ENCODE measurements at regions not wholly inside any gene's neighbourhood (a gene's known extent, or its start where the extent isn't known, plus 50 kb on each side); places are given as distances from the start of the nearest gene placed in this dataset.

DNA sequence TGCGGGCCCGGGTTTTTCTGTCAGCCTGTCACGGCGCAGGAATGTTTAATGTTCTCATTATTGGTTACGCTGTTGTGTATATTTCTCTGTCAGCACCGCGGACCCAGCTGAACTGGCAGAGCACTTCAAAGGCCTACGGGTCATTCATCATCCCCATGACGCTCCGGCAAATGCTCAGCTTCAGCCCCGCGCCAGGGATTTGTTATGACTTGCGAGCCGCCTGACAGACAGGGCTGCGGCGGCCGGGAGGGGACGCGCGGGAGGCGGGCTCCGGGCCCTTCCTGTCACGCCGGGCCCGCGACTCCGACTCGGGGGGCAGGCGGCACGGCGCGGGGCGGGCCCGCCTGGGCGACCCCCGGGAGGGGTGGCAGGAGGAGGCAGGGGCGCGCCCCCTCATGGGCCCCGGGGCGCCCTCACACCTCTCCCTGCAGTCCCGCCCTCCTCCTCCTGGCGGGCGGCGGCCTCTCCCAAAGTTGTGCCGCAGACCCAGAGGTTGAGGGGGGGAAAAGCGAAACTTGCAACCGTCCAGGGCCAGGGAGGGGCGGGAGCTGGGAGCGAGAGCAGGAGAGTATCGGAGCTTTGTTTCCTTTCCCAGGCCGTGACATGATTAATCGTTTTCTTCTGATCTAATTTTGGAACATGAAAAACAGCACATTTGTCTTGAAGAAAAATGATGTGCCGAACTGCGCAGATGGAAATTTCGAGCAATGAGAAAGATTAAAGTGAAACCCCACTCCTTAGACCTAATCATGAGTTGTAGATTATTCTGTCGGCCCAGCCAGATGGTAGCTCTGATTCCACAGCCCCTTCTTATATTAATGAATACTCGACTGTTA is 59.3 kb upstream of the COMTD1 start:
- TF ChIP-seq, protein P1, sequence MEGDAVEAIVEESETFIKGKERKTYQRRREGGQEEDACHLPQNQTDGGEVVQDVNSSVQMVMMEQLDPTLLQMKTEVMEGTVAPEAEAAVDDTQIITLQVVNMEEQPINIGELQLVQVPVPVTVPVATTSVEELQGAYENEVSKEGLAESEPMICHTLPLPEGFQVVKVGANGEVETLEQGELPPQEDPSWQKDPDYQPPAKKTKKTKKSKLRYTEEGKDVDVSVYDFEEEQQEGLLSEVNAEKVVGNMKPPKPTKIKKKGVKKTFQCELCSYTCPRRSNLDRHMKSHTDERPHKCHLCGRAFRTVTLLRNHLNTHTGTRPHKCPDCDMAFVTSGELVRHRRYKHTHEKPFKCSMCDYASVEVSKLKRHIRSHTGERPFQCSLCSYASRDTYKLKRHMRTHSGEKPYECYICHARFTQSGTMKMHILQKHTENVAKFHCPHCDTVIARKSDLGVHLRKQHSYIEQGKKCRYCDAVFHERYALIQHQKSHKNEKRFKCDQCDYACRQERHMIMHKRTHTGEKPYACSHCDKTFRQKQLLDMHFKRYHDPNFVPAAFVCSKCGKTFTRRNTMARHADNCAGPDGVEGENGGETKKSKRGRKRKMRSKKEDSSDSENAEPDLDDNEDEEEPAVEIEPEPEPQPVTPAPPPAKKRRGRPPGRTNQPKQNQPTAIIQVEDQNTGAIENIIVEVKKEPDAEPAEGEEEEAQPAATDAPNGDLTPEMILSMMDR (IDR thresholded peaks at IDR 0.05; ENCODE audit: low read depth, low read length): peak; percentile 11
- TF ChIP-seq EZH2phosphoT487 (IDR thresholded peaks at IDR 0.05; ENCODE audit: low read depth): no peak

All from OCI-LY3 (cell line).